Activated CD4-positive, alpha-beta T cell treated with anti-CD3 and anti-CD28 coated beads, Interleukin-2, amount 50 U/mL, for 48 hours (primary cell): ENCODE measurements at regions not wholly inside any gene's neighbourhood (a gene's known extent, or its start where the extent isn't known, plus 50 kb on each side); places are given as distances from the start of the nearest gene placed in this dataset.

ENCODE experiments used
- DNase-seq, 2 experiments: peaks; one replicate each; pipeline ENCODE4 v3.0.0-alpha.2; 2020

- no peak for DNase-seq
These were observed 219.0 kb upstream of the HS6ST1 start for GRCh38 chr2:128537646-128538045.

- no peak for DNase-seq
These were observed 219.7 kb upstream of the HS6ST1 start for GRCh38 chr2:128538396-128538795.

GRCh38 chr2:128540670-128541069, 222.0 kb upstream of the HS6ST1 start:
- DNase-seq = no peak

- no peak for DNase-seq
These were observed 222.8 kb upstream of the HS6ST1 start for GRCh38 chr2:128541448-128541847.

- DNase-seq = no peak
These were observed 224.4 kb upstream of the HS6ST1 start for GRCh38 chr2:128543036-128543435.

- DNase-seq = no peak
These were observed 225.0 kb upstream of the HS6ST1 start for GRCh38 chr2:128543646-128544045.

GRCh38 chr2:128544321-128545037, 225.8 kb upstream of the HS6ST1 start:
- DNase-seq = no peak

GRCh38 chr2:128545085-128545484, 226.4 kb upstream of the HS6ST1 start:
- no peak for DNase-seq

GRCh38 chr2:128545829-128546228, 227.2 kb upstream of the HS6ST1 start:
- DNase-seq = no peak

GRCh38 chr2:128547667-128548066, 229.0 kb upstream of the HS6ST1 start:
- DNase-seq = no peak

GRCh38 chr2:128548461-128548891, 229.8 kb upstream of the HS6ST1 start:
- DNase-seq = no peak

GRCh38 chr2:128549094-128549493, 230.4 kb upstream of the HS6ST1 start:
- no peak for DNase-seq

- no peak for DNase-seq
These were observed 231.1 kb upstream of the HS6ST1 start for GRCh38 chr2:128549646-128550260.

- no peak for DNase-seq
These were observed 231.7 kb upstream of the HS6ST1 start for GRCh38 chr2:128550389-128550788.

- no peak for DNase-seq
These were observed 232.2 kb upstream of the HS6ST1 start for GRCh38 chr2:128550801-128551416.

- DNase-seq = no peak
These were observed 232.8 kb upstream of the HS6ST1 start for GRCh38 chr2:128551435-128551834.

- no peak for DNase-seq
These were observed 233.6 kb upstream of the HS6ST1 start for GRCh38 chr2:128552141-128552805.

- no peak for DNase-seq
These were observed 234.3 kb upstream of the HS6ST1 start for GRCh38 chr2:128552806-128553551.

- no peak for DNase-seq
These were observed 235.6 kb upstream of the HS6ST1 start for GRCh38 chr2:128554151-128554769.

- no peak for DNase-seq
These were observed 236.8 kb upstream of the HS6ST1 start for GRCh38 chr2:128555433-128555832.

GRCh38 chr2:128556089-128556488, 237.4 kb upstream of the HS6ST1 start:
- DNase-seq = no peak

- no peak for DNase-seq
These were observed 238.0 kb upstream of the HS6ST1 start for GRCh38 chr2:128556633-128557032.
